Fibroblast of lung (primary cell): ENCODE measurements at regions not wholly inside any gene's neighbourhood (a gene's known extent, or its start where the extent isn't known, plus 50 kb on each side); places are given as distances from the start of the nearest gene placed in this dataset.

Source experiments
- CTCF ChIP-seq, 2 donors: IDR thresholded peaks in 1 of 2; conservative IDR thresholded peaks in 1 of 2; 1 replicate in 1 of 2; 2 replicates in 1 of 2; pipeline ENCODE4 v1.5.1; 2011 to 2012; ENCODE audit warnings: low read length in 2 of 2, control low read depth in 1 of 2, inconsistent platforms in 1 of 2, low read depth in 1 of 2, mild to moderate bottlenecking in 1 of 2
- EZH2 ChIP-seq: IDR thresholded peaks from 2 replicates; pipeline ENCODE4 v1.5.1; 2012; ENCODE audit warnings: low read length, control low read depth, mild to moderate bottlenecking; ENCODE audit errors: missing control alignments

- TF ChIP-seq CTCF (conservative IDR thresholded peaks at IDR 0.05 in 1 of 2, IDR thresholded peaks at IDR 0.05 in 1 of 2; ENCODE audit: low read depth in 1 of 2, low read length in 2 of 2), result no peak
- TF ChIP-seq EZH2, result no peak
Measured at GRCh38 chr6:167546611-167547327, 221.9 kb downstream of the TTLL2 start.
